SJCRH30 (cell line): ENCODE measurements at regions not wholly inside any gene's neighbourhood (a gene's known extent, or its start where the extent isn't known, plus 50 kb on each side); places are given as distances from the start of the nearest gene placed in this dataset.

Experiments
- DNase-seq, 2 experiments: peaks; one replicate each; pipeline ENCODE4 v3.0.0-alpha.2; 2015 to 2020
- H3K27ac ChIP-seq: fragments of 250-450 bp; sonication (Bioruptor Pico); 2 replicates; pipeline ENCODE4 v1.5.1; 2020; ENCODE audit warnings: mild to moderate bottlenecking, moderate library complexity
- H3K27me3 ChIP-seq: fragments of 250-450 bp; sonication (Bioruptor Pico); 2 replicates; pipeline ENCODE4 v1.5.1; 2020; ENCODE audit warnings: mild to moderate bottlenecking, moderate library complexity
- H3K36me3 ChIP-seq: fragments of 250-450 bp; sonication (Bioruptor Pico); 2 replicates; pipeline ENCODE4 v1.5.1; 2020; ENCODE audit warnings: mild to moderate bottlenecking, moderate library complexity
- H3K4me1 ChIP-seq: fragments of 250-450 bp; sonication (Bioruptor Pico); 2 replicates; pipeline ENCODE4 v1.5.1; 2020; ENCODE audit warnings: mild to moderate bottlenecking, moderate library complexity
- H3K4me3 ChIP-seq: fragments of 250-450 bp; sonication (Bioruptor Pico); 2 replicates; pipeline ENCODE4 v1.5.1; 2020; ENCODE audit warnings: mild to moderate bottlenecking, moderate library complexity
- H3K9me3 ChIP-seq: fragments of 250-450 bp; sonication (Bioruptor Pico); replicated peaks from 2 replicates; pipeline ENCODE4 v1.5.1; 2020; ENCODE audit warnings: mild to moderate bottlenecking, moderate library complexity

- H3K4me1 ChIP-seq: peaks cover 14% of the 10 kb centered on the region
- no peak overlapping the region for H3K27ac ChIP-seq
These were observed 178.2 kb downstream of the KLF12 start for GRCh38 chr13:73955977-73956500.

DNA sequence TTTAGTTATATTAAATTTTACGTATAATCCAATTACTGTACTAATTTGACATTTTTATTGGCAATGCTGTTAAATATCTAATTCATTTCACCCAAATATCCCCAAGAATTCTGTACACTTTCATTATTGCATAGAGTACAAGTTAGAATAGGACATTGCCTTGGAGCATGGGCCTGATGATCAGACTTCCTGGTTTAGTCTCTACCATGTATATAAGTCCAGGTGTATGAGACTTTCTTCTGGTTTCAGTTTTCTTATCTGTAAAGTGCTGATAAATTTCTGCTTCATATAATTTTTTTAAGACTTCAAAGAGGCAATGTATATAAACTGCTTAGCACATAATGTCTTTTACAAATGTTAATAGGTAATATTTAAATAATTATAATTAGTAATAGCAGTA lies 179.4 kb downstream of the KLF12 start:
- no peak overlapping the region for H3K27ac ChIP-seq
- DNase-seq: no peak
- H3K4me3 ChIP-seq: no peak overlapping the region
- no peaks in the 10 kb centered on the region for H3K9me3 ChIP-seq
- peaks cover 14% of the 10 kb centered on the region for H3K4me1 ChIP-seq
- H3K36me3 ChIP-seq: no peaks in the 10 kb centered on the region
- no peaks in the 10 kb centered on the region for H3K27me3 ChIP-seq

More at GRCh38 chr13:73955977-73956500, 178.2 kb downstream of the KLF12 start:
- no peaks in the 10 kb centered on the region for H3K36me3 ChIP-seq
- no peaks in the 10 kb centered on the region for H3K9me3 ChIP-seq
- H3K27me3 ChIP-seq: no peaks in the 10 kb centered on the region
- DNase-seq: no peak
- H3K4me3 ChIP-seq: no peak overlapping the region

- Histone ChIP-seq H3K4me1 (peaks cover 14% of the 10 kb centered on the region), H3K4me3 (no peak overlapping the region), H3K36me3 (no peaks in the 10 kb centered on the region), H3K27me3 (no peaks in the 10 kb centered on the region), H3K9me3 (no peaks in the 10 kb centered on the region), H3K27ac (no peak overlapping the region)
- DNase-seq: peak; percentile 11 to 25
These were observed 181.6 kb downstream of the KLF12 start for GRCh38 chr13:73952648-73953047.

GRCh38 chr13:73948848-73949529 lies 185.2 kb downstream of the KLF12 start:
- DNase-seq: no peak
- Histone ChIP-seq H3K27me3 (no peaks in the 10 kb centered on the region), H3K9me3 (no peaks in the 10 kb centered on the region), H3K4me3 (no peak overlapping the region), H3K4me1 (peaks cover 10% of the 10 kb centered on the region), H3K27ac (no peak overlapping the region), H3K36me3 (no peaks in the 10 kb centered on the region)

DNA sequence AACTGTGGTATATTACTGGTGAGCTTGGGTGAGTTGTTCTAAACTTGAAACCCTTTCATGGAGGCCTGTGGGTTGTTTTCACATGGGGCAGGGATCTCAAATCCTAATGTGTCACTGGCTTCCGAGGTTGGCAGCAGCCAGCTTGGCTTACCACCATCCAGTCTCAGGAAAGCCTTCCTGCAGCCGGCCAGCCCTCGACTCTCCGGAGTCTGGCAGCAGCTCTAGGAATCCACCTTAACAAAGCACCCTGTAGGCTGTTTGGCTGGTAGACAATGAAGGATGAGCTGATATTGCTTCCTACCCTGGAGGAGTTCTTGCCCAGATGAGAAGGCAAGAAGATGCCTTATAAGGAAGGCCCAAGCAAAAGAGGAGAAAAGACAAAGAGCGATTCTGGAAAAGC lies 188.3 kb downstream of the KLF12 start:
- Histone ChIP-seq H3K4me1 (no peaks in the 10 kb centered on the region), H3K9me3 (no peaks in the 10 kb centered on the region), H3K4me3 (no peak overlapping the region), H3K27ac (no peak overlapping the region), H3K36me3 (no peaks in the 10 kb centered on the region), H3K27me3 (no peaks in the 10 kb centered on the region)
- no peak for DNase-seq

- no peak for DNase-seq
- no peaks in the 10 kb centered on the region for H3K9me3 ChIP-seq
- H3K4me3 ChIP-seq: no peak overlapping the region
- no peaks in the 10 kb centered on the region for H3K4me1 ChIP-seq
- H3K27me3 ChIP-seq: no peaks in the 10 kb centered on the region
- no peak overlapping the region for H3K27ac ChIP-seq
- no peaks in the 10 kb centered on the region for H3K36me3 ChIP-seq
These were observed 188.8 kb downstream of the KLF12 start for GRCh38 chr13:73945382-73945781.

GRCh38 chr13:73943965-73944233 lies 190.3 kb downstream of the KLF12 start:
- no peaks in the 10 kb centered on the region for H3K9me3 ChIP-seq
- no peak overlapping the region for H3K27ac ChIP-seq
- no peaks in the 10 kb centered on the region for H3K36me3 ChIP-seq
- DNase-seq: no peak
- peaks cover 1% of the 10 kb centered on the region; the same call in 1 of the 2 replicates for H3K4me1 ChIP-seq
- H3K4me3 ChIP-seq: no peak overlapping the region
- no peaks in the 10 kb centered on the region for H3K27me3 ChIP-seq

DNA sequence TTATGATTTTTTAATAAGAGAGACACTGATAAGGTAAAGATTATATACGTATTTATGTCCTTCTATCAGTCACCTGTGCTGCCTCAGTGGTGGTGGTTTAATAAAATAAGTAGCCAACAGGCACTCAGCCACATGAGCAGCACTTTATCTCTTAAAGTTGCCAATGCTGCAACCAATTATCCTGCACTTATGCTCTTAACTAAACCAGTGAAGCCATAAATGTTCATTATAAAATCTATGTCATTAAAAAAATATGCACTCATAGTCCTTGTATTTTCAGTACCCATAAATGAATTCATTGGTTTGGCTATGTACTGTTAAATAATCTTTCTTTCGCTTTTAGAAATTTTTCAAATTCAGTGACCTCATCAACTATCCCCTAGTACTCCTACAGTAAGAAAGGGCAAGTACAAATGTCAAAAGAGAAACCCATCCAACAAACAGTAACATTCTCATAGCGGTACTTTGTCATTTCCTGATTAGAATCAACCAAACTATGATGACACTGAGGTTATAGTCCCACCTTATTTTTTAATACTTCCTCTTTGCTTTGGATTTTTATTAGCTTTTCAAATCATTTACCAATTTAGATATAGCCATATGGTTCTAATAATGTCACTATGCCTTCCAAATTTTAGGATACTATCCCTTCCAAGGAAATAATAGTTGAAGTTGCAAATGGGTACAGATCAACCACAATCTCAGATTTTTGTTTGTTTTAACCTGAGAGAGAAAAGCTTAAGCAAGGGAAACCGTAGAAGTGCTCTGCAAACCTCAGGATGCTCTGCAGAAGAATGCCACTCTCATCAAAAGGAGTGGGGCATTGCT lies 190.9 kb downstream of the KLF12 start:
- no peak overlapping the region for H3K27ac ChIP-seq

GRCh38 chr13:73941752-73942151 lies 192.5 kb downstream of the KLF12 start:
- H3K36me3 ChIP-seq: no peaks in the 10 kb centered on the region
- DNase-seq: no peak
- H3K9me3 ChIP-seq: no peaks in the 10 kb centered on the region
- H3K4me3 ChIP-seq: no peak overlapping the region
- peaks cover 17% of the 10 kb centered on the region for H3K4me1 ChIP-seq
- no peaks in the 10 kb centered on the region for H3K27me3 ChIP-seq
- no peak overlapping the region for H3K27ac ChIP-seq

More for the DNA sequence above, 190.9 kb downstream of the KLF12 start:
- peaks cover 7% of the 10 kb centered on the region for H3K4me1 ChIP-seq
- H3K4me3 ChIP-seq: no peak overlapping the region
- no peaks in the 10 kb centered on the region for H3K9me3 ChIP-seq
- H3K27me3 ChIP-seq: no peaks in the 10 kb centered on the region
- no peak for DNase-seq
- H3K36me3 ChIP-seq: no peaks in the 10 kb centered on the region

DNA sequence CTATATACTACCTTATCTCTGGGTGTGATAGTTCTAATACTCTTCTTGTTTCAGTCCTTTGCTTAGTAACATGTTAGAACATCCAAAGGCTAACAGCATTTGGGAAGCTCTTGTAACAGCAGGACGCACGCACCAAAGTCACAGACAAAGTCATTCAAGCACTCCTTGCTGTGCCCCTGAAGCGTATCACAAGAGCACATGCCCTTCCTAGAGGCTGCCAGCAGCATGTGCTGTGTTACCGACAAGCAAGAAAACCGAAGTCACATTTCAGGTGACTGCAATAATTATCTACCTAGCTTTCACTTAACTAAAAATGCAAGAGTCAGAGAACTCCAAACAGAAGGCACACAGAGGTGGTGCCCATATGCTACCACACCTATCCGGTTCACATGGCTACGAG lies 194.1 kb downstream of the KLF12 start:
- no peaks in the 10 kb centered on the region for H3K27me3 ChIP-seq
- peaks cover 17% of the 10 kb centered on the region for H3K4me1 ChIP-seq
- no peak for DNase-seq
- H3K9me3 ChIP-seq: no peaks in the 10 kb centered on the region
- no peaks in the 10 kb centered on the region for H3K36me3 ChIP-seq
- H3K27ac ChIP-seq: no peak overlapping the region
- no peak overlapping the region for H3K4me3 ChIP-seq

DNA sequence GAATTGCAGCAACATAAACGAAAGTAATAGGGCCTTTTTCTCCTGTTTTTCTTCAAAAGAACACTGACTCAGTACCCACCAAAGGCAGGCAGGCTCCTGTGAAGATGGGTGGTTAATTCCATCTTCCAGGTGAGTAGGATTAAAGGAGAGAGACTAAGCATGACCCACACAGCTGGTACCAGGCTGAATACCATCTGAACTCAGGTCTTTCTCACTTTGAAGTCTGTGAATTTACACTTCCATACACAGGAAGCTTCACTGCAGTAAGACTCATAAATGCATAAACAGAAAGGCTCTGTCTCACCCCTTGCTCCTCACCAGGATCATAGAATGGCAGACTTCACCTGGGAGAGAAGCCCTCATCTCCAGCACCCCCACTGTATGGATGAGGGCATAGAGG lies 194.6 kb downstream of the KLF12 start:
- Histone ChIP-seq H3K27ac (no peak overlapping the region), H3K36me3 (no peaks in the 10 kb centered on the region), H3K27me3 (no peaks in the 10 kb centered on the region), H3K4me3 (no peak overlapping the region), H3K4me1 (peaks cover 18% of the 10 kb centered on the region), H3K9me3 (no peaks in the 10 kb centered on the region)
- no peak for DNase-seq

DNA sequence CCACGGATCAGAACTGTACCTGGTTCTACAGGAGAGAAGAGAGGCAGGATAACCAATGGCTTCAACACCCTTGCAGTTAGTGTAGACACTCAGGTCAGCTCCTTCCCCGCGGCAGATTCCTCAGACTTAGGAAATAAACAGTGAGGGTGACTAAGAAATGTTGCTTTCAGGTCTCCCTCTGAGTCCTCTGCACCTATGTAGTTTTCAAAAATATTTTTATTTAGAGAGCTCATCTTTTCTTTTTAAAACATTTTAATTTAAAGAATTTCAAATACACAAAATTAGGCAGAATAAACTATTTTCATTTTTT lies 195.2 kb downstream of the KLF12 start:
- Histone ChIP-seq H3K4me3 (no peak overlapping the region), H3K9me3 (no peaks in the 10 kb centered on the region), H3K27ac (no peak overlapping the region), H3K4me1 (peaks cover 24% of the 10 kb centered on the region), H3K27me3 (no peaks in the 10 kb centered on the region), H3K36me3 (no peaks in the 10 kb centered on the region)
- DNase-seq: no peak

DNA sequence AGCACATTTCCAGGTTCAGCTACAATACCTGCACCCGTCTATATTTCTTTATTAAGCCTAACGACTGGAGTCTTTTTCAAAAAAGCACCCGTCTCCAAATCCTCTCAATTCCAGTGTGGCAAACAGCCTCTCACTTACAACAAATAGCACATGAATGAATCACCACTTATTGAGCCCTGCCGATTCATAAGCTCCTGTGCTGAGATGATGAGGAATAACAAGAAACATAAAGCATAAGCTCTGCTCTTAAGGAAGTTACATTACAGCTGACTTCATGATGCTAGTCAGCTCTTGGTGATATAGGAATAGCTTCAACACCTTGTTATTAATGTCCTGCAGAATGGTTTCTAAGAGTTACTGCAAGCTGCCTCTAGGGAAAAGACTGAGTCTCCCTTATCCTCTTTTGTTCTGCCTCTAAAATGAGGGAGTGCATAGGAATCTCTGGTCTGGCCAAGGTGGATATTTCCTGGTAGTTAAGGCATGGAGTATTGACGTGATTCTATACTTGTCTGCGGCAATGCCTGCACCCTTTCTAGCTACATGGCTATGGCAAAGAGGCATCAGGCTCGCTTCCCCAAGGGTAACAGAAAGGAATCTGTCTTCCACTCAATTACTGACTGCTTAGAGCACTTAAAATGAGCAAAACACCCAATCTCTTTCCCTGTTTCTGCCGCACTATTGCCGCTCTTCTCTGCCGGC lies 195.7 kb downstream of the KLF12 start:
- Histone ChIP-seq H3K9me3 (no peaks in the 10 kb centered on the region), H3K4me1 (peaks cover 26% of the 10 kb centered on the region), H3K4me3 (no peak overlapping the region), H3K36me3 (no peaks in the 10 kb centered on the region), H3K27me3 (no peaks in the 10 kb centered on the region), H3K27ac (no peak overlapping the region)
- peak; percentile 19 to 45 for DNase-seq

GRCh38 chr13:73937441-73937840 lies 196.8 kb downstream of the KLF12 start:
- Histone ChIP-seq H3K27me3 (no peaks in the 10 kb centered on the region), H3K4me1 (peaks cover 27% of the 10 kb centered on the region), H3K9me3 (no peaks in the 10 kb centered on the region), H3K4me3 (no peak overlapping the region), H3K36me3 (no peaks in the 10 kb centered on the region), H3K27ac (no peak overlapping the region)
- no peak for DNase-seq

DNA sequence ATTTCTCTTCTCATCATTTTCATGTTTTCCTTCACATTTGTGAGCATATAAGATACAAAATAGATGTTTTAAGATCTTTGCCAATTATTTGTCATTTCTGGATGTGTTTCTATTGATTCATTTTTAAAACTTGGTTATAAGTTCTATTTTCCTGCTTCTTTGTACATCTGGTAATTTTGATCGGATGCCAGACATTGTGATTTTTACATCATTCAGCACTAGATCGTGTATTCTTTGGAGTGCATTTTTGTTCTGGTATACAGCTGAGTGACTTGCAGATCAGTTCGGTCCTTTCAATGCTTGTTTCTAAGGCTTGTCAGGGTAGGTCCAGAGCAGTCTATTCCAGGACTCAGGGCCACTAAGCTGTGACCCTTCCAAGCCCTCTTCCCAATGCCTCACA lies 198.2 kb downstream of the KLF12 start:
- no peak for DNase-seq
- Histone ChIP-seq H3K4me3 (no peak overlapping the region), H3K36me3 (no peaks in the 10 kb centered on the region), H3K4me1 (peaks cover 27% of the 10 kb centered on the region), H3K27me3 (no peaks in the 10 kb centered on the region), H3K9me3 (no peaks in the 10 kb centered on the region), H3K27ac (no peak overlapping the region)
